GM12864 (cell line): ENCODE measurements at regions not wholly inside any gene's neighbourhood (a gene's known extent, or its start where the extent isn't known, plus 50 kb on each side); places are given as distances from the start of the nearest gene placed in this dataset.

ENCODE experiments used
- DNase-seq: peaks from one replicate; pipeline ENCODE4 v3.0.0-alpha.2; 2011; ENCODE audit warnings: low read depth
- H3K4me3 ChIP-seq: 2 replicates; pipeline ENCODE4 v1.5.1; 2011; ENCODE audit warnings: mild to moderate bottlenecking, low read depth, low read length, control low read depth
- CTCF ChIP-seq: IDR thresholded peaks from 2 replicates; pipeline ENCODE4 v1.5.1; 2011; ENCODE audit warnings: low read depth, mild to moderate bottlenecking, moderate library complexity, low read length, control low read depth, inconsistent platforms; ENCODE audit errors: missing control alignments

GRCh38 chr1:182261655-182262054, 129.9 kb downstream of the GLUL start:
- no peak for DNase-seq
- TF ChIP-seq CTCF = no peak
- no peak overlapping the region for H3K4me3 ChIP-seq

GRCh38 chr1:182260516-182260915, 131.1 kb downstream of the GLUL start:
- DNase-seq = no peak
- H3K4me3 ChIP-seq = no peak overlapping the region
- no peak for TF ChIP-seq CTCF

- no peak for DNase-seq
- TF ChIP-seq CTCF = no peak
- H3K4me3 ChIP-seq = no peak overlapping the region
Observed at GRCh38 chr1:182259968-182260367, 131.6 kb downstream of the GLUL start.

- DNase-seq = no peak
- no peak for TF ChIP-seq CTCF
- no peak overlapping the region for H3K4me3 ChIP-seq
Observed at GRCh38 chr1:182259229-182259872, 132.2 kb downstream of the GLUL start.

- H3K4me3 ChIP-seq = no peak overlapping the region
- TF ChIP-seq CTCF = no peak
- DNase-seq = no peak
Observed at GRCh38 chr1:182257369-182258063, 134.1 kb downstream of the GLUL start.

- H3K4me3 ChIP-seq = no peak overlapping the region
- no peak for TF ChIP-seq CTCF
- DNase-seq = no peak
Observed at GRCh38 chr1:182256931-182257330, 134.7 kb downstream of the GLUL start.

- DNase-seq = no peak
- no peak for TF ChIP-seq CTCF
- no peak overlapping the region for H3K4me3 ChIP-seq
Observed at GRCh38 chr1:182255494-182255893, 136.1 kb downstream of the GLUL start.
